IMR-90 (cell line): ENCODE measurements at regions not wholly inside any gene's neighbourhood (a gene's known extent, or its start where the extent isn't known, plus 50 kb on each side); places are given as distances from the start of the nearest gene placed in this dataset.

Source experiments
- BHLHE40 ChIP-seq: fragments of 150-350 bp; IDR thresholded peaks from 2 replicates; pipeline ENCODE4 v1.6.1; 2016; ENCODE audit warnings: mild to moderate bottlenecking, low read depth, low read length
- CHD1 ChIP-seq: IDR thresholded peaks from 2 replicates; pipeline ENCODE4 v1.6.1; 2012; ENCODE audit warnings: low read depth, low read length, improper control_type of control experiment
- CTCF ChIP-seq: conservative IDR thresholded peaks from 2 replicates; pipeline ENCODE4 v1.5.1; 2012; ENCODE audit warnings: mild to moderate bottlenecking, low read depth, low read length, improper control_type of control experiment
- POLR2A ChIP-seq: IDR thresholded peaks from 2 replicates; pipeline ENCODE4 v1.6.1; 2012; ENCODE audit warnings: mild to moderate bottlenecking, low read depth, low read length
- RAD21 ChIP-seq: IDR thresholded peaks from 2 replicates; pipeline ENCODE4 v1.6.1; 2012; ENCODE audit warnings: low read length, improper control_type of control experiment
- SMC3 ChIP-seq: fragments of 150-350 bp; IDR thresholded peaks from 2 replicates; pipeline ENCODE4 v1.6.1; 2016; ENCODE audit warnings: low read depth, mild to moderate bottlenecking, antibody characterized with exemption, low read length, moderate library complexity
- USF2 ChIP-seq: fragments of 150-350 bp; IDR thresholded peaks from 2 replicates; pipeline ENCODE4 v1.6.1; 2017; ENCODE audit warnings: mild to moderate bottlenecking, antibody characterized with exemption, low read length, low read depth

GRCh38 chrX:126394681-126395080 lies 157.9 kb downstream of the DCAF12L1 start:
- TF ChIP-seq CTCF (no peak), POLR2A (no peak), BHLHE40 (no peak), RAD21 (no peak), USF2 (no peak), CHD1 (no peak), SMC3 (no peak)
